HEK293 (cell line): ENCODE measurements at regions not wholly inside any gene's neighbourhood (a gene's known extent, or its start where the extent isn't known, plus 50 kb on each side); places are given as distances from the start of the nearest gene placed in this dataset.

Experiments used
- CTCF ChIA-PET: fragments of 350-600 bp; formaldehyde crosslinking; extraction: SDS; loops from one replicate; lab custom pipeline; 2021; ENCODE audit warnings: antibody characterized with exemption; lab: Yijun Ruan, JAX
- POLR2A ChIA-PET: fragments of 300-600 bp; formaldehyde crosslinking; extraction: SDS; loops from one replicate; lab custom pipeline; 2020; ENCODE audit warnings: antibody characterized with exemption, inconsistent platforms; lab: Yijun Ruan, JAX
- H3K27ac ChIP-seq: fragments of 200-500 bp; sonication (Bioruptor generic); 2 replicates; pipeline ENCODE4 v1.5.1; 2014; ENCODE audit warnings: low read depth, low read length, control low read depth, inconsistent platforms; ENCODE audit errors: extremely low read depth
- H3K36me3 ChIP-seq, 2 experiments: fragments of 200-500 bp in 1 of 2; sonication (Bioruptor generic) in 1 of 2; 1 replicate in 1 of 2; 2 replicates in 1 of 2; pipeline ENCODE4 v1.5.1; 2014 to 2017; ENCODE audit warnings: inconsistent platforms in 2 of 2, low read length in 2 of 2; ENCODE audit not compliant: control insufficient read depth in 2 of 2, insufficient read depth in 1 of 2
- H3K4me1 ChIP-seq: fragments of 200-500 bp; sonication (Bioruptor generic); 2 replicates; pipeline ENCODE4 v1.5.1; 2014; ENCODE audit warnings: mild to moderate bottlenecking, low read length, inconsistent platforms; ENCODE audit not compliant: control insufficient read depth, insufficient read depth
- H3K4me3 ChIP-seq: 2 replicates; pipeline ENCODE4 v1.5.1; 2011; ENCODE audit warnings: low read depth, mild to moderate bottlenecking, control low read depth, low read length, moderate library complexity
- H3K9me3 ChIP-seq: fragments of 200-500 bp; sonication (Bioruptor generic); 2 replicates; pipeline ENCODE4 v1.5.1; 2014; ENCODE audit warnings: low read depth, low read length, inconsistent platforms; ENCODE audit not compliant: control insufficient read depth, insufficient read depth
- GLIS1 ChIP-seq: fragments of 450-650 bp; formaldehyde crosslinking; IDR thresholded peaks from 2 replicates; pipeline ENCODE4 v1.5.1; 2016; ENCODE audit warnings: missing biosample characterization, missing genetic modification characterization
- HIC1 ChIP-seq: fragments of 450-650 bp; formaldehyde crosslinking; IDR thresholded peaks from 2 replicates; pipeline ENCODE4 v1.5.1; 2016; ENCODE audit warnings: missing biosample characterization, missing genetic modification characterization
- KLF1 ChIP-seq: fragments of 450-650 bp; formaldehyde crosslinking; IDR thresholded peaks from 2 replicates; pipeline ENCODE4 v1.5.1; 2016; ENCODE audit warnings: missing biosample characterization, missing genetic modification characterization
- ZBTB7A ChIP-seq: fragments of 450-650 bp; formaldehyde crosslinking; IDR thresholded peaks from 2 replicates; pipeline ENCODE4 v1.5.1; 2016; ENCODE audit warnings: low read depth, missing biosample characterization, missing genetic modification characterization
- ZFP41 ChIP-seq: fragments of 450-650 bp; formaldehyde crosslinking; IDR thresholded peaks from 2 replicates; pipeline ENCODE4 v1.5.1; 2016; ENCODE audit warnings: missing biosample characterization, missing genetic modification characterization, borderline replicate concordance
- ZNF157 ChIP-seq: fragments of 450-650 bp; formaldehyde crosslinking; IDR thresholded peaks from 2 replicates; pipeline ENCODE4 v1.5.1; 2016; ENCODE audit warnings: missing biosample characterization, missing genetic modification characterization
- ZNF174 ChIP-seq: fragments of 450-650 bp; formaldehyde crosslinking; IDR thresholded peaks from 2 replicates; pipeline ENCODE4 v1.5.0; 2017; ENCODE audit warnings: missing biosample characterization, mild to moderate bottlenecking, missing genetic modification characterization
- ZNF362 ChIP-seq: fragments of 450-650 bp; formaldehyde crosslinking; IDR thresholded peaks from 2 replicates; pipeline ENCODE4 v1.5.1; 2016; ENCODE audit warnings: missing biosample characterization, missing genetic modification characterization
- ZNF37A ChIP-seq: fragments of 450-650 bp; IDR thresholded peaks from 2 replicates; pipeline ENCODE4 v1.5.1; 2018; ENCODE audit warnings: missing biosample characterization, missing genetic modification characterization
- ZNF391 ChIP-seq: fragments of 450-650 bp; formaldehyde crosslinking; IDR thresholded peaks from 2 replicates; pipeline ENCODE4 v1.5.1; 2016; ENCODE audit warnings: low read depth, missing biosample characterization, missing genetic modification characterization, borderline replicate concordance
- ZNF404 ChIP-seq: fragments of 450-650 bp; formaldehyde crosslinking; IDR thresholded peaks from 2 replicates; pipeline ENCODE4 v1.5.1; 2017; ENCODE audit warnings: missing biosample characterization, missing genetic modification characterization
- ZNF768 ChIP-seq: fragments of 450-650 bp; formaldehyde crosslinking; IDR thresholded peaks from 2 replicates; pipeline ENCODE4 v1.5.1; 2018; ENCODE audit warnings: missing biosample characterization, mild to moderate bottlenecking, missing genetic modification characterization
- TF ChIP-seq, protein P1 (sequence below): fragments of 450-650 bp; formaldehyde crosslinking; IDR thresholded peaks from 2 replicates; pipeline ENCODE4 v1.5.1; 2016; ENCODE audit warnings: missing biosample characterization, missing genetic modification characterization
- TF ChIP-seq, protein P2 (sequence below): fragments of 450-650 bp; formaldehyde crosslinking; IDR thresholded peaks from 2 replicates; pipeline ENCODE4 v1.5.1; 2016; ENCODE audit warnings: missing biosample characterization, missing genetic modification characterization
- TF ChIP-seq, protein P3 (sequence below): fragments of 450-650 bp; IDR thresholded peaks from 2 replicates; pipeline ENCODE4 v1.5.1; 2018; ENCODE audit warnings: missing biosample characterization, missing genetic modification characterization

DNA sequence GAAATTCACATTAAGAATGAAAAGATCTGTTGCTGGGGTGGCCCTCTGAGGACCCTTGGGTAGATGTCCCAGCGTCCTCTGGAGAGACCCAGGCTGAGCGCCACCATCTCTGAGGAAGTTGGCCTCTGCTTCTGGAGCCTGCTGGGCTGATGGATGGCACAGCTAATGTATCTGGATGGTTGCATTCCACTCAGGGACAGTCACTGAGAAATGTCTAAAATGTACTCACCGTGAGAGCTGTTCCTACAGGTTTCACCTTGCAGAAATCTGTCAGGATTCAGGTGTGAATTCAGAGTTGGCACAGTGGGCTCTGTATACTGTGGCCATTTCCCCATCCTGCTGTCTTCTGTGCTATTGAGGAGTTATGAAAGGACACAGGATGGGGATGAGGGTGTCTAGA lies 247.2 kb downstream of the AACS start:
- Histone ChIP-seq H3K36me3 (no peaks in the 10 kb centered on the region), H3K4me1 (no peaks in the 10 kb centered on the region), H3K27ac (no peak overlapping the region), H3K4me3 (no peak overlapping the region), H3K9me3 (no peaks in the 10 kb centered on the region)
- CTCF ChIA-PET: interaction anchor here (1.0 kb wide), 1 partner anchor 238 kb away, joined by 5 read pairs; no protein-coding TSS in a partner anchor
- POLR2A ChIA-PET: no interaction called here
- TF ChIP-seq ZNF362 (tag by site-specific recombination) (no peak), ZNF391 (tag by site-specific recombination) (no peak), ZNF37A (tag by site-specific recombination) (no peak)

GRCh38 chr12:125314051-125314755 lies 249.0 kb downstream of the AACS start:
- TF ChIP-seq ZNF157 (no peak), ZFP41 (tag by site-specific recombination) (no peak), ZNF174 (tag by site-specific recombination) (no peak), ZNF391 (tag by site-specific recombination) (no peak), ZNF768 (tag by site-specific recombination) (no peak), ZBTB7A (tag by site-specific recombination) (no peak), HIC1 (no peak), KLF1 (tag by site-specific recombination) (no peak), ZNF404 (tag by site-specific recombination) (no peak), GLIS1 (tag by site-specific recombination) (no peak)
- TF ChIP-seq, protein P1, sequence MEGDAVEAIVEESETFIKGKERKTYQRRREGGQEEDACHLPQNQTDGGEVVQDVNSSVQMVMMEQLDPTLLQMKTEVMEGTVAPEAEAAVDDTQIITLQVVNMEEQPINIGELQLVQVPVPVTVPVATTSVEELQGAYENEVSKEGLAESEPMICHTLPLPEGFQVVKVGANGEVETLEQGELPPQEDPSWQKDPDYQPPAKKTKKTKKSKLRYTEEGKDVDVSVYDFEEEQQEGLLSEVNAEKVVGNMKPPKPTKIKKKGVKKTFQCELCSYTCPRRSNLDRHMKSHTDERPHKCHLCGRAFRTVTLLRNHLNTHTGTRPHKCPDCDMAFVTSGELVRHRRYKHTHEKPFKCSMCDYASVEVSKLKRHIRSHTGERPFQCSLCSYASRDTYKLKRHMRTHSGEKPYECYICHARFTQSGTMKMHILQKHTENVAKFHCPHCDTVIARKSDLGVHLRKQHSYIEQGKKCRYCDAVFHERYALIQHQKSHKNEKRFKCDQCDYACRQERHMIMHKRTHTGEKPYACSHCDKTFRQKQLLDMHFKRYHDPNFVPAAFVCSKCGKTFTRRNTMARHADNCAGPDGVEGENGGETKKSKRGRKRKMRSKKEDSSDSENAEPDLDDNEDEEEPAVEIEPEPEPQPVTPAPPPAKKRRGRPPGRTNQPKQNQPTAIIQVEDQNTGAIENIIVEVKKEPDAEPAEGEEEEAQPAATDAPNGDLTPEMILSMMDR (tag by site-specific recombination): no peak
- TF ChIP-seq, protein P2, sequence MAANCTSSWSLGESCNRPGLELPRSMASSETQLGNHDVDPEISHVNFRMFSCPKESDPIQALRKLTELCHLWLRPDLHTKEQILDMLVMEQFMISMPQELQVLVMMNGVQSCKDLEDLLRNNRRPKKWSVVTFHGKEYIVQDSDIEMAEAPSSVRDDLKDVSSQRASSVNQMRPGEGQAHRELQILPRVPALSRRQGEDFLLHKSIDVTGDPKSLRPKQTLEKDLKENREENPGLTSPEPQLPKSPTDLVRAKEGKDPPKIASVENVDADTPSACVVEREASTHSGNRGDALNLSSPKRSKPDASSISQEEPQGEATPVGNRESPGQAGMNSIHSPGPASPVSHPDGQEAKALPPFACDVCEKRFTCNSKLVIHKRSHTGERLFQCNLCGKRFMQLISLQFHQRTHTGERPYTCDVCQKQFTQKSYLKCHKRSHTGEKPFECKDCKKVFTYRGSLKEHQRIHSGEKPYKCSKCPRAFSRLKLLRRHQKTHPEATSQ (tag by site-specific recombination): no peak
- TF ChIP-seq, protein P3, sequence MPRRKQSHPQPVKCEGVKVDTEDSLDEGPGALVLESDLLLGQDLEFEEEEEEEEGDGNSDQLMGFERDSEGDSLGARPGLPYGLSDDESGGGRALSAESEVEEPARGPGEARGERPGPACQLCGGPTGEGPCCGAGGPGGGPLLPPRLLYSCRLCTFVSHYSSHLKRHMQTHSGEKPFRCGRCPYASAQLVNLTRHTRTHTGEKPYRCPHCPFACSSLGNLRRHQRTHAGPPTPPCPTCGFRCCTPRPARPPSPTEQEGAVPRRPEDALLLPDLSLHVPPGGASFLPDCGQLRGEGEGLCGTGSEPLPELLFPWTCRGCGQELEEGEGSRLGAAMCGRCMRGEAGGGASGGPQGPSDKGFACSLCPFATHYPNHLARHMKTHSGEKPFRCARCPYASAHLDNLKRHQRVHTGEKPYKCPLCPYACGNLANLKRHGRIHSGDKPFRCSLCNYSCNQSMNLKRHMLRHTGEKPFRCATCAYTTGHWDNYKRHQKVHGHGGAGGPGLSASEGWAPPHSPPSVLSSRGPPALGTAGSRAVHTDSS (tag by site-specific recombination): no peak
- Histone ChIP-seq H3K9me3 (no peaks in the 10 kb centered on the region), H3K4me3 (no peak overlapping the region), H3K27ac (no peak overlapping the region), H3K4me1 (no peaks in the 10 kb centered on the region), H3K36me3 (no peaks in the 10 kb centered on the region)
- ChIA-PET POLR2A (no interaction called here), CTCF (interaction anchor here (2.0 kb wide), 1 partner anchor 17 kb away, joined by 5 read pairs; no protein-coding TSS in a partner anchor)
